Testis (tissue), 2 donors: ENCODE measurements at regions not wholly inside any gene's neighbourhood (a gene's known extent, or its start where the extent isn't known, plus 50 kb on each side); places are given as distances from the start of the nearest gene placed in this dataset.
"Not testable (repeated sequence)": the region's sequence is repeated elsewhere in the genome, so short reads cannot be mapped to it uniquely, and the experiment has no call there.

Experiments used
- DNase-seq: peaks from one replicate; pipeline ENCODE4 v3.0.0-alpha.2; 2019
- H3K27ac ChIP-seq, 2 donors: fragments of 200-600 bp; sonication (generic); one replicate each; pipeline ENCODE4 v1.5.1; 2019
- H3K27me3 ChIP-seq: fragments of 200-600 bp; sonication (generic); one replicate; pipeline ENCODE4 v1.5.1; 2019
- H3K36me3 ChIP-seq: fragments of 200-600 bp; sonication (generic); one replicate; pipeline ENCODE4 v1.5.1; 2017; ENCODE audit warnings: low read depth; ENCODE audit errors: missing control alignments
- H3K4me1 ChIP-seq: fragments of 200-600 bp; sonication (generic); one replicate; pipeline ENCODE4 v1.5.1; 2019
- H3K4me3 ChIP-seq, 2 donors: fragments of 200-600 bp; sonication (generic); one replicate each; pipeline ENCODE4 v1.5.1; 2017 to 2019
- H3K9me3 ChIP-seq: fragments of 200-600 bp; sonication (generic); one replicate; pipeline ENCODE4 v1.5.1; 2017
- POLR2A ChIP-seq: fragments of 450-650 bp; IDR thresholded peaks from one replicate; pipeline ENCODE4 v1.6.1; 2017; ENCODE audit warnings: antibody characterized with exemption, mild to moderate bottlenecking, moderate library complexity
- WGBS, 2 donors: methylation state at CpG; one replicate each; pipeline ENCODE4 v1.1.5; 2018; 5-methylcytosine and 5-hydroxymethylcytosine counted together
- intact Hi-C: fragments of 100-400 bp; cut with DNase I; formaldehyde crosslinking; loops from one replicate; pipeline ENCODE4 v1.15.1; 2023; ENCODE audit warnings: low total_unique reads
- TF ChIP-seq, protein P1 (sequence below), 3 experiments: fragments of 450-650 bp in 2 of 3; fragments of 200-600 bp in 1 of 3; sonication (generic) in 1 of 3; IDR thresholded peaks; one replicate each; pipeline ENCODE4 v1.5.1; 2016 to 2019; ENCODE audit warnings: antibody characterized with exemption in 3 of 3, mild to moderate bottlenecking in 2 of 3, moderate library complexity in 1 of 3

DNA sequence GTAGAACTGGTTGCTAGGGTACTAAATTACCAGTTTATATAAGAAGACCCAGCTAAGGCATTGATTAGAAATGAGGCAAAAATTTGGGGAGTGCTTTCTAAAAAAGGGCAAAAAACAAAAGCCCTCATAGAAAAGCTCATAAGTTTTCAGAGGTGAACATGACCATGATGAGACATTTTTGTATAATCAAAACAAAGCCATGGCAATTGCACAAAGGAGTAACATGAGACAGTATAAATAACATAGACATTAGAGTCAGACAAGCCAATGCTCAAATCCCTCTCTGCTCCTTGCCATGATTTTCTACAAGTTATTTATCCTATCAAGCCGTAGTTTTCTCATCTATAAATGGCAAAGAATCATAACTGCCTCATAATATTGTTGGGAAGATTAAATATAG is 112.2 kb upstream of the ADTRP start:
- H3K4me1 ChIP-seq, result no peaks in the 10 kb centered on the region
- H3K27me3 ChIP-seq, result no peaks in the 10 kb centered on the region
- H3K9me3 ChIP-seq, result no peaks in the 10 kb centered on the region
- no peak overlapping the region for H3K4me3 ChIP-seq
- TF ChIP-seq POLR2A, result no peak
- TF ChIP-seq, protein P1, sequence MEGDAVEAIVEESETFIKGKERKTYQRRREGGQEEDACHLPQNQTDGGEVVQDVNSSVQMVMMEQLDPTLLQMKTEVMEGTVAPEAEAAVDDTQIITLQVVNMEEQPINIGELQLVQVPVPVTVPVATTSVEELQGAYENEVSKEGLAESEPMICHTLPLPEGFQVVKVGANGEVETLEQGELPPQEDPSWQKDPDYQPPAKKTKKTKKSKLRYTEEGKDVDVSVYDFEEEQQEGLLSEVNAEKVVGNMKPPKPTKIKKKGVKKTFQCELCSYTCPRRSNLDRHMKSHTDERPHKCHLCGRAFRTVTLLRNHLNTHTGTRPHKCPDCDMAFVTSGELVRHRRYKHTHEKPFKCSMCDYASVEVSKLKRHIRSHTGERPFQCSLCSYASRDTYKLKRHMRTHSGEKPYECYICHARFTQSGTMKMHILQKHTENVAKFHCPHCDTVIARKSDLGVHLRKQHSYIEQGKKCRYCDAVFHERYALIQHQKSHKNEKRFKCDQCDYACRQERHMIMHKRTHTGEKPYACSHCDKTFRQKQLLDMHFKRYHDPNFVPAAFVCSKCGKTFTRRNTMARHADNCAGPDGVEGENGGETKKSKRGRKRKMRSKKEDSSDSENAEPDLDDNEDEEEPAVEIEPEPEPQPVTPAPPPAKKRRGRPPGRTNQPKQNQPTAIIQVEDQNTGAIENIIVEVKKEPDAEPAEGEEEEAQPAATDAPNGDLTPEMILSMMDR (IDR thresholded peaks at IDR 0.05), result no peak
- no peak overlapping the region for H3K27ac ChIP-seq
- intact Hi-C loops, result no loop called here
- no peak for DNase-seq
- 81 to 85% methylated on average over 1 of the region's 1 CpG for WGBS, 2 donors
- H3K36me3 ChIP-seq, result no peaks in the 10 kb centered on the region

DNA sequence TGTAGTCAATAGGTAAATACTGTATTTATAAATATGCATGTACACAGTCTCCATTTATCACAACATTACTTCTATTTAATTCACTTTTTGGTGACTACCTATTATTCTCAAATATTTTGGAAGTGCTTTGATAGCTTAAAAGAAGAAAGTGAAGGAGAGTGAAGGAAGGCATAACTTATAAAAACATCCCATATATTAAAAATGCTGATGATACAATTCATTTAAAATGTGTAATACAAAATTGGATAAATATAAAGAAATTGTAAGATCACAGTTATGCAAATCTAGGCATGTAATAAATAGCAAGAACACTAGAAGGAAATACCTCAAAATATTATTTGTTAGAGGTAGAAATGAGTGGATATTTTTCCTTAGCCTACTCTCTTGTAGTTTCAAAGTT is 111.6 kb upstream of the ADTRP start:
- no peaks in the 10 kb centered on the region for H3K27me3 ChIP-seq
- TF ChIP-seq, protein P1 (IDR thresholded peaks at IDR 0.05), result no peak
- no peak for TF ChIP-seq POLR2A
- H3K36me3 ChIP-seq, result no peaks in the 10 kb centered on the region
- no peaks in the 10 kb centered on the region for H3K9me3 ChIP-seq
- H3K4me1 ChIP-seq, result no peaks in the 10 kb centered on the region
- DNase-seq, result no peak
- H3K4me3 ChIP-seq, result no peak overlapping the region
- no peak overlapping the region for H3K27ac ChIP-seq
- intact Hi-C loops, result no loop called here

DNA sequence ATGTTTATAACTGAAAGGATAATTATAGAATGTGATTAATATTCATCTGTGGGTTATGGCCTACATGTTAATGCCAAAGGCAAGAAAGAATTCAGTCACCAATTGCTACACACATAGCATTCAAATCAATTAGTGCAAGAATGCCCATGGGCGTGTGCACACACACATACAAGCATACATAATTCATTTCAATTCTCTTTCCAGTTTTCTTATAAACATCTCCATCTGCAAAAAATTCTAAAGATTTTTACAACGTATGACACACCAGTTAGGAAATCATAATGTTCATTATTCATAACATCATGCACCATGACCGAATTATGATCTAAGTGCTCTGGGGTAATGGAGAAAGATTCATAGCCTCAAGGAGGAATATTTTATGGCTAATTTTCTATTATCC is 111.0 kb upstream of the ADTRP start:
- no peaks in the 10 kb centered on the region for H3K36me3 ChIP-seq
- no peak for TF ChIP-seq POLR2A
- TF ChIP-seq, protein P1 (IDR thresholded peaks at IDR 0.05), result no peak
- intact Hi-C loops, result no loop called here
- H3K4me1 ChIP-seq, result no peaks in the 10 kb centered on the region
- no peak overlapping the region for H3K4me3 ChIP-seq
- WGBS, 2 donors, result 91% methylated on average over 3 of the region's 3 CpGs
- H3K9me3 ChIP-seq, result no peaks in the 10 kb centered on the region
- no peak for DNase-seq
- no peak overlapping the region for H3K27ac ChIP-seq
- H3K27me3 ChIP-seq, result no peaks in the 10 kb centered on the region

DNA sequence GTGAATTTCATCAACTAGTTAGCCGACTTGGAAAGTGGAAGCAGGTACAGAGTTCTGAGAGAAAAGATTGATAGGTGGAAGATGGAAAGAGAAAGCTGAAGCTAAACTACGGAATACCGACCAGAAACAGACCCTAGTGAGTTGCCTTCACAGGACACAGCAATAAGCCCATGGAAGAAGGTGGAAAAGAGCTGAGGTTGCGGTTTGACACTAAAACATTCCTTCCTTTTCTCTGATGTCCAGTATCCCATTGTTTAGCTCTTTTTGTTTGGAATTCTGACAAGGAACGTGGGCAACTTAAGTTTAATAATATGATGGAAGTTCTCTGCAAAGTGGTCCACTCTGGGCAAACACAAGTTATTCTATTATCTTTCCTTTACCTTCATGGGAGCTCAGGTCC is 110.1 kb upstream of the ADTRP start:
- intact Hi-C loops, result no loop called here
- Histone ChIP-seq H3K9me3 (no peaks in the 10 kb centered on the region), H3K4me1 (no peaks in the 10 kb centered on the region), H3K27ac (no peak overlapping the region), H3K36me3 (no peaks in the 10 kb centered on the region), H3K4me3 (no peak overlapping the region), H3K27me3 (no peaks in the 10 kb centered on the region)
- WGBS, 2 donors, result 90 to 94% methylated on average over 5 of the region's 5 CpGs
- TF ChIP-seq POLR2A, result no peak
- DNase-seq, result no peak

DNA sequence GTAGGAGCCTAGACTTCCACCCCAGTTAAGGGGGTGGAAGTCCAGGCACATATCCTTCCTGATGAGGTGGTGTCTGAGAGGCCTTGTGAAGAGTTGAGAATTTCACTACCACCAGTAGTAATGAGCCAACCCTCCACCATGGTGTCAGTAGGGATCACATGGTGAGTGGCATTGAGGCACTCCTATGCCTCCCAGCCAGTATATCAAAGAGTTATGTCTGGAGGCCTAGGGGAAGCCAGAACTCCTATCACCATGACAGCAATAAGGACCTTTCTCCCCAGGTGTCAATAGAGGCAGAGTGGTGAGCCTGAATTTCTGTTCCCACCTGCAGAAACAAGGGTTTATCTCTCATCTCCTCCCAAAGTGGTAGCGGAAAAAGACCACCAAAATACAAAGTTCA is 106.6 kb upstream of the ADTRP start:
- Histone ChIP-seq H3K27ac (no peak overlapping the region), H3K4me3 (no peak overlapping the region), H3K9me3 (no peaks in the 10 kb centered on the region), H3K27me3 (no peaks in the 10 kb centered on the region), H3K4me1 (no peaks in the 10 kb centered on the region), H3K36me3 (no peaks in the 10 kb centered on the region)
- WGBS, 2 donors, result 89 to 97% methylated on average over 1 of the region's 1 CpG
- no peak for TF ChIP-seq POLR2A
- TF ChIP-seq, protein P1 (IDR thresholded peaks at IDR 0.05), result no peak
- DNase-seq, result no peak
- intact Hi-C loops, result no loop called here

DNA sequence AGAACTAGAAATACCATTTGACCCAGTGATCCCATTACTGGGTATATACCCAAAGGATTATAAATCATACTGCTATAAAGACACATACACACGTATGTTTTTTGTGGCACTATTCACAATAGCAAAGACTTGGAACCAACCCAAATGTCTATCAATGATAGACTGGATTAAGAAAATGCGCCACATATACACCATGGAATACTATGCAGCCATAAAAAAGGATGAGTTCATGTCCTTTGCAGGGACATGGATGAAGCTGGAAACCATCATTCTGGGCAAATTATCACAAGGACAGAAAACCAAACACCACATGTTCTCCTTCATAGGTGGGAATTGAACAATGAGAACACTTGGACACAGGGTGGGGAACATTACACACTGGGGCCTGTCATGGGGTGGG is 104.9 kb upstream of the ADTRP start:
- H3K9me3 ChIP-seq, H3K4me1 ChIP-seq, H3K4me3 ChIP-seq, DNase-seq, intact Hi-C loops, H3K27me3 ChIP-seq, H3K36me3 ChIP-seq, H3K27ac ChIP-seq: not testable (repeated sequence)
- WGBS, 2 donors, result 96 to 100% methylated on average over 2 of the region's 2 CpGs

DNA sequence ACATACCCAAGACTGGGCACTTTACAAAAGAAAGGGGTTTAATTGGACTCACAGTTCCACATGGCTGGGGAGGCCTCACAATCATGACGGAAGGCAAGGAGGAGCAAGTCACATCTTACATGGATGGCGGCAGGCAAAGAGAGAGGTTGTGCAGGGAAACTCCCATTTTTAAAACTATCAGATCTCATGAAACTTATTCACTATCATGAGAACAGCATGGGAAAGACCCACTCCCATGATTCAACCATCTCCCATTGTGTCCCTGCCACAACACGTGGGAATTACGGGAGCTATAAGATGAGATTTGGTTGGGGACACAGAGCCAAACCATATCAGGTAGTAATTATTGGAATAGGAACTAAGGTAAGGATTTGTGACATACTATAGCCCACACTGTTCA is 101.6 kb upstream of the ADTRP start:
- H3K9me3 ChIP-seq, DNase-seq, H3K27me3 ChIP-seq, H3K4me1 ChIP-seq, H3K36me3 ChIP-seq, intact Hi-C loops, H3K4me3 ChIP-seq, H3K27ac ChIP-seq: not testable (repeated sequence)
- 97 to 98% methylated on average over 4 of the region's 4 CpGs for WGBS, 2 donors
